ENCODE measurements at regions not wholly inside any gene's neighbourhood (a gene's known extent, or its start where the extent isn't known, plus 50 kb on each side); places are given as distances from the start of the nearest gene placed in this dataset.
"Not testable (repeated sequence)": the region's sequence is repeated elsewhere in the genome, so short reads cannot be mapped to it uniquely, and the experiment has no call there.

DNA sequence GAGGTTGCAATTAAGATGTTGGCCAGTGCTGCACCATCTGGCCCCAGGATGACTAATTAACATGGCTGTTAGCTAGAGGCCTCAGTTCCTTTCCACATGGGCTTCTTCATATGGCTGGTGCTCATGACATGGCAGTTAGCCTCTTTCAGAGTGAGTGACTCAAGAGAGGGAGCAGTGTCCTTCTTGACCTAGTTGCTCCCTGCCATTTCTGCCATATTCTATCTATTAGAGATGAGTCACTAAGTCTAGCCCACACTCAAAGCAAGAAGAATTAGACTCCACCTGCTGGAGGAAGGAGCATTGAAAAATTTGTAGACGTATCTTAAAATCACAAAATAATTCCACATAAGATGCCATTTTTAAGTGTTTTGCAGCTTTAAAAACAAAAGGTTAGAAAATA lies 651.2 kb upstream of the CCNG1 start:
- DNase-seq (ENCODE audit: low spot score): no peak

DNA sequence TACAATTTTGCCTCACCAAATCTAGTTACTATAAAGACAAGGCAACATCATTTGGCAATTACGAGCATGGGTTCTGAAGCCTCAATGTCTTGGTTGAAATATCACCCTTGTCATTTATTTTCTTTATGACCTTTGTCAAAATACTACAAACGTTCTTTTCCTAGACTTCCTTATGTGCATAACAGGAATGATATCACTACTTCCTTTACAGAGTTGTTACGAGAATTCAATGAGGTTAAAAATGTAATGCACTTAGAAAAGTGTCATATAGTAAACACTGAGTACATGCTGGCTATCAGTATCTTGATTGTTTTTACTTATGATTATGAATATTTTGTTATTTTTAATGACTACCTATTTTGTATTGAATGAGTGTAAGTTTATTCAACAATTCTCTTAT lies 640.9 kb upstream of the CCNG1 start:
- no peak for DNase-seq (ENCODE audit: low spot score)

DNA sequence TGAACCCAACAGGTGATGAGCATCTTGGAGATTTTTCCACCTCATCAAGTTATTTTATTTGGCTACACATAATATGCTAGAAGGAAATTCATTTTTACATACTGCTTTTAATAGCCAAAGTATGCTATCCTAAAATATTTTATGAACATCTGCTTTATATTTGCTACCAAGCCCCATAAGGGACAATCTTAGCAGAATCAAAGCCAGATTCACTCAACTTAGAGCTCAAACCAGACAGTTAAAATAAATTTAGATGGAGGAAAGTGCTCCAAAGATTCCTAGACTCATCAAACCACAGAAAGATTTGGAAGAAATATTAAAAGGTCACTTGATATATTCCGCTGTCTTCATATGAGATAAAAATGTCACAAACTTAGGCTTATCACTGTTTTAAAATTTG lies 637.1 kb upstream of the CCNG1 start:
- no peak for DNase-seq (ENCODE audit: low spot score)

DNA sequence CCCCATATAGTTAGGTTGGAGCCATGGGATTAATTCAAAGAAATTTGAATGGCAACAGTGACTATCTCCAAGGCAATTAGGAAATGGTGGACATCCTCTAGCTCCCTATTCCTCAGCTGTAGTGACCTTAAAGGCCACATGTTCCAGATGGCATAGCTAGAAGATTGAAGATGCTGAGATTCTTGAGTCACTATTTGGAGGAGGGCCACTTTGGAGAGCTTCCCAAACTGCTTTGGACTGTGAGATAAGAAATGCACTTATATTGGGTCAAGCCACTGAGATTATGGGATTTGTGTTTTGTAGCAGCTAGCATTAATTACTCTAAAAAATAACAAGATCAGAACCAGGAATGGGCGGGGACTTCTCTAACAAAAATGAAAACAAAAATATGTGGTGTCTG lies 636.2 kb upstream of the CCNG1 start:
- DNase-seq (ENCODE audit: low spot score): no peak

DNA sequence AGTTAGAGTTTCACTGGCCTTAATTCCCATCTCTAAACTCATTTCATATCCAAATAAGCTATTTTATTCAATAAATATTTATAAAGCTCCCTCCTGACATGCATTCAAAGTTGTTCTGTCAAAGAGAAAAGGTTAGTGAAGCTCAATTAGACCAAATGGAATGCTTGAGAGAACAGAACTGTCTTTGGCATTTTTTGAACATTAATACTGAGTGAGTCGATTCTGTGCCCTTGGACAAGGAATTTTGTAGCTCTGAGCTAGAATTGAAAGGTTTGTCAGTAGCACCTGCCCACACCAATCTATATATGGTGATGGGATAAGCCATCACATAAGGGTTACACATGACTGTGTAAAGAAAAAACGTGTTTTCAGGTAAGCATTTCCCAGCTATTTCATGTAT lies 631.2 kb upstream of the CCNG1 start:
- no peak for DNase-seq (ENCODE audit: low spot score)

DNA sequence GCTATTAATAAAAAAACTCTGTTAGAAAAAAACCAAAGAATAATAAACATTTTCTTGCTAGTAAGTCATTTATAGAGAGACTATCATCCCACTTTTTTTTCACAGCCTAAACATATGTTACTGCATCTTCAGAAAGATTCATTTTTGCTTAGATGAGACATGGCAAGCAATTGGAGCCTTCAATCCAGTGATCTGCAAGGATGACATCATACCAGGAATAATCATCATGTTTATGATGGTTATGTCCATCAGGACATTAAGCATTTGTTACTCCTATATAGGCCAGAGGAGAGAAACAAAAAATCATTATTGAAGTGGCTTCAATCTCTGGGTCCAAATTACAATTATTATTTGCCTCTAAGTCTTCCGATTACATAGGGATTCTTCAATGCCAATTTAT lies 626.3 kb upstream of the CCNG1 start:
- no peak for DNase-seq (ENCODE audit: low spot score)

DNA sequence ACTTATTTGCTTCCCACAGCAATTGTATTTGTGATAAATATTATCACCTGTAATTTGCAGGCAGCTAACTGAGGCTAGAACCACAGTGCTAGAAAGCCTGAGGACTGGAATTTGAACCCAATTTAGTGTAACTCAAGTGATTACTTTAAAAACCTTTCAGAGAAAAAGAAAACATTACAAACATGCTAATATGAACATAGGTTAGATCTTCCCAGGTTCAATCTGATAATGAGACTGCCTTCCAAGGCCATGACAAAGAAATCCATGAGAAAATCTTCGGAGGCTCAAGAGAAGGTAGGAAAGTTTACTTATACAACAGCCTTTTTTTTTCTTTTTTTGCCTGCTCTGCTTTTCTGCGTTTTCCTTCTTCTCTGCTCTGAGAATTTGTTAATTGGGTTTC lies 620.6 kb upstream of the CCNG1 start:
- DNase-seq (ENCODE audit: low spot score): no peak

DNA sequence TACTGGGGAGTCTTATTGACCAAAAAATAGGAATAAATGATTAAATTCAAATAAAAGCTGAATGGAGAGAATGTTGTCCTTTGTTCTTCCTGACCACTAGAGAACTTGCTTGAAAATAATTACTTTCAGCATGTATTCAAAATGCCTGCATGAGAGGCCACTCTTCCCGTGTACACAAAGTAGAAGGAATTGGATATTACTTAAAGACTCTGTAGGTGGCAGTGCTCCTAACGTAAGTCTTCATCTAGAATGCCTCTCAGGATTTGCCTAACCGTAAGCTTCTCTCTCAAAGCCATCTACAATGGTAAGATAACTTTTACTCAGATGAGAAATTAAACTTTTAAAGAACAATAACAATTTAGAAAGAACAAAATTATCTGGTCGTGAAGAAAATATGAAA lies 620.0 kb upstream of the CCNG1 start:
- DNase-seq (ENCODE audit: low spot score): no peak

DNA sequence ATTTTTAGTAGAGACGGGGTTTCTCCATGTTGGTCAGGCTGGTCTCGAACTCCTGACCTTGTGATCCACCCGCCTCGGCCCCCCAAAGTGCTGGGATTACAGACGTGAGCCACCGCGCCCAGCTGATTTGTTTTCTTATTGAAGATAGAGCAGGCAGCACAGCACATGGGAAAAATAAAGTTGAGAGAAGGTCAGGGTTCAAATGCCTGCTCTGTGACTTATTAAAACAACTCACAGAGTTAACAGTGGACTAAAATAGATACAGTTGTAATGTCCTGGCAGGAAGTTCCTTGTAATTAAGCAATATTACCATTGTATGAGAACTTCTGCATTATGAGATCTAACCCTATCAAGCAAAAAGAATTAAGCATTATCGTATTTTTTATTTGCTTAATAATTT lies 615.7 kb upstream of the CCNG1 start:
- DNase-seq (ENCODE audit: low spot score): not testable (repeated sequence)

DNA sequence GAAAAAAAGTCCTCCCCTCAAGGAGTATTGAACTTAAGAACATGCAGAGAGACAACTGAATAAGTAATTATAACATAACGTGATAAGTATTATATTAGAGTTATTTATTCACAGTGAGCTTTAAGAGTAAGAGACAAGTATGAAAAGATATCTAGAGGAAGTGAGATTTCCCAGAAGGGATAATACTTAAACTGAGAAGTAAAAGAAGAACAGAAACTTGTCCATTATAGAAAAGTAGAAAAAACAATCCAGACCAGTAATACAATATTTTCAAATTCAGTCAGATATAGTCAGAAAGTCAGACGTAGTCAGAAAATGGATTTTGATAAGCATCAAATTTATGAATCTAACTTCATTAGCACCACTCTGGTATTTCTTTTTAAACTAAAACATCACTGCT lies 613.0 kb upstream of the CCNG1 start:
- no peak for DNase-seq (ENCODE audit: low spot score)

DNA sequence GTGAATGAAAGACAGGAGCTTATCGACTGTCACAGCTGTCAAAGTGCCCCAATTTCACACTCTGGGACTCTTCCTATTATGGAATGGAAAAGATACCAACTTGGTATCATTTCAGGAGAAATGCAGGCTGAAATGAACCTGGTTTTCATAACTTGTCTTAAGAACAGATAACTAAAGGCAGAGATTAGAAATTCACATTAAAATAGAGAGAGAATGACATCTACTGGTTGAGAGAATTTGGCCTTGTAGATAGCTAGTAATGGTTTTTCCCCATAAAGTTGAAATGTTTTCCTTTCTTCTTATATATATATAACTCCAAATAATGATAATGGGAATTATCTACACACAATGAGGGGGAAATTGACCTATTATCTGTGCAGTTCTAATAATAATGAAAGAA lies 600.2 kb upstream of the CCNG1 start:
- no peak for DNase-seq (ENCODE audit: low spot score)

DNA sequence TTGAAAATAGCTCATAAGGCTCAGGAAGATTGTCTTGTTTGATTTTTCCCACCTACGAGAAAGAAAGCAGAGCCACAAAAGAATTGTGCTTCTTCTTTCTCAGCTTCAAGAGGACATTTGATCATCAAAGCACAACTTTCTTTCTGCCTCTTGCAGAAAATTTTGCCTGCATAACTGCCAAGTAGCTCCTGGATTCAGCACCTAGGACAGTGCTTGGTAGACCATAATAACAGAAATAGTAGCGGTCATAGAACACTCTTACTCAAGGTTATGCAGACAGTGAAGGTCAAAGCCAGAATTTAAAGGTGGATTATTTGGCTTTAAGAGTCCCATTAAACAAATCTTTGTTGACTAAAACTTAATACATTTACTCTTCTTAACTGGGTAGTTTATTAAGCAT lies 594.7 kb upstream of the CCNG1 start:
- no peak for DNase-seq (ENCODE audit: low spot score)

DNA sequence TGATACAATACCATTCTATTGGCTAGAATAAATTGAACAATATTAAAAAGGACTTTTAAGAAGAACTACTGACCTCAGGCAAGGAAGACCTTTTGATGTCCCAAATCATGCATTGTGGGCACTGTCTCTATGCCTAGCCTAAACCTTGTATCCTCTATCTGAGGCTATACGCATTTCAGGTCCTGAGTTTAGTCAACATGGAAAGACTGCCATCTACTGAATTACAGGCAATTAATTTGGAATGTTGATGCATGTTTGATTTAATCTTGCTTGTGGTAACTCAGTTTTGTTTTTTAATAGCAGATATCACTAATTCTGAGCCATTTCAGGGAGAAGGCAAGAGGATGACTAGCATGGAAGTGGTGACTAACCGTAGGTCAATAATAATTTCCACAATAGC lies 585.3 kb upstream of the CCNG1 start:
- DNase-seq (ENCODE audit: low spot score): no peak

DNA sequence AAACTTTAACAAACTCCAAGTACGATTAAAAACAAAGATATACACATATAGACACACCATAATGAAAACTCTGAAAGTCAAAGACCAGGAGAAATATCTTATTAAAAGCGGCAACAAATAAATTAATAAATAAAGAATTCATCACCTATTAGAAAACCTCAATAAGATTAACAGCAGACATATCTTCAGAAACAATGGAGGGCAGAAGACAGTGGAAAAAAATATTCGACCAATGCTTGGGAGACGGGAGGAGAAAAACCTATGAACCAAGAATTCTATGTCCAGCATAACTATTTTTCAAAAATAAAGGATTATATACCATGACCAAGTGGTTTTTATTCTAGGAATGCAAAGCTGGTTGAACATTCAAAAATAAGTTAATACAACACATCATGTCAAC lies 578.6 kb upstream of the CCNG1 start:
- DNase-seq (ENCODE audit: low spot score): no peak

DNA sequence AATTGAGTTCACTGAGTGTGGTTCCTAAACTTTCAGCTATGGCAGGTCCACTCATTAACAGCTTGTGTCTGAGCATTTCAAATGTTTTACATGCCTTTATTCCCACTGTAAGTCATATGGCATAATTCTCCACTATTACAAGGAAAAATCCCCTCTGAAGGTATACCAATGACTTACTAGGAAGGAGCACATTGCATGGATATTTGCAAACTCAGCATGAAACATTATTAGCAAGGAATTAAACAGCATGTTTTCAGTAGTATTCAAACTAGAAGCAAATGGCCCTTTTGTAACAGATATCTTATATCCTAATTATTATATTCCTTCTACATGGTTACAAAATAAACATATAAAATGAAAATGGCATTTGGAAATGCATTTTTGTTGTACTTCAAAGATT lies 566.4 kb upstream of the CCNG1 start:
- no peak for DNase-seq (ENCODE audit: low spot score)

DNA sequence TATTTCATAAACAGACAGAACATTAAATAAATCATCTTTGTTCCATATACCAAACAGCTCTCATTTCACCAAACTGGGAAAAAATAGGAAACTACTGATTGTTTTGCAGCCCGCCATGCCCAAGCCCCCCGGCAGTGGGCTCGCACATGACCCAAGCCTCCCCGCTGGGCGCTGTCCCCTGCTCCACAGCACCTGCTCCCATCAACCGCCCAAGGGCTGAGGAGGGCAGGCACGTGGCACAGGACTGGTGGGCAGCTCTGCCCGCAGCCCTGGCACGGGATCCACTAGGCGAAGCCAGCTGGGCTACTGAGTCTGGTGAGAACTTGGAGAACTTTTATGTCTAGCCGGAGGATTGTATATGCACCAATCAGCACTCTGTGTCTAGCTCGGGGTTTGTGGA lies 554.8 kb upstream of the CCNG1 start:
- no peak for DNase-seq (ENCODE audit: low spot score)

DNA sequence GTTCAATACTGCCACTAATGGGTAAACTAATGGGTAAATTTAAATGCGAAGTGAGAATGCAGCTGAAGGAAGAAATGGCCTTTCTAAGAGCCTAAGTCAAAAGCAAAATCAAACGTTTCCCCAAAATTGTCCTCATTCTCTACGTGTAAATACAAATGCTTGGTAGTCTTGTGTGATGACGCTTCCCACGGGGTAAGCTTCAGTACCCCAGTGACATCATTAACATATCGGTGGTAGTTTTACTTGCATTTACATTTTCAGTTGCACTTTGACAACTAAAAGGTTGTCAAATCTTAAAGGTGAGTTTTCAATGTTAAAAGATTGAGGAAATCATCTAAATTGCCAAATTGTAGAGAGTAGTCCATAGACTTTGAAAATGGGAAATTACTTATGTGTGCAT lies 550.7 kb upstream of the CCNG1 start:
- DNase-seq (ENCODE audit: low spot score): no peak

DNA sequence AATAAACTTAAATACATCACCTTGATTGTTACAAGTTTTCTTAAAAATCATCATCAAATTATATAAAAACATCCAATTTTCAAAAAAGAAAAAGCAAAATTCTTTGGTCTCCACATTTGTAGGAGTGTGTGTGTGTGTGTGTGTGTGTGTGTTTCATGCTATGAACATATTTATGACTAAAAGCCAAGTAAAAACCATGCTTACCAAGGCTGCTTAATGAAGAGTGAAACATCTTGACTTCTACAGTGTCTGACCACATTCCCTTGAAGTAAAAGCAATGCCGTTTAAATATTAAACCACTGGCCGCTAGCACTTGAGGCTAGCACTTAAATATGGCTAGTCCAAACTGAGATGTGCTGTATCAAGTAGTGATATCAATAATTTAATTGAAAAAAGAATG lies 549.1 kb upstream of the CCNG1 start:
- DNase-seq (ENCODE audit: low spot score): no peak

DNA sequence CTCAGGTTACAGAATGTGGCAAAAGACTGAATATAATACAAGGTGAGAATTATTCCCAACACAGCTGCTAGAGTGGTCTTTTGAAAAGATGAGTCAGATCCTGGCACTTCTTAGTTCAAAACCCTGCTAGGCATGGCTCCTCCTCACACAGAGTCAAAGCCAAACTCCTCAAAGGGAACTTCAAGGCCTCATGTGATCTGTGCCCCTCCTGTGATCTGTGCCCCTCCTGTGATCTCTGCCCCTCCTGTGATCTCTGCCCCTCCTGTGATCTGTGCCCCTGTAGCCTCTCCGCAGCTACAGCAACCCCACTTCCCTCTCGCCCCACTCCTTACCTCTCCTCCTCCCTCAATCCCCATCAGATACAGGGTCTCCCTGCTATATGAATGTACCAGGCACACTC lies 525.5 kb upstream of the CCNG1 start:
- no peak for DNase-seq (ENCODE audit: low spot score)

DNA sequence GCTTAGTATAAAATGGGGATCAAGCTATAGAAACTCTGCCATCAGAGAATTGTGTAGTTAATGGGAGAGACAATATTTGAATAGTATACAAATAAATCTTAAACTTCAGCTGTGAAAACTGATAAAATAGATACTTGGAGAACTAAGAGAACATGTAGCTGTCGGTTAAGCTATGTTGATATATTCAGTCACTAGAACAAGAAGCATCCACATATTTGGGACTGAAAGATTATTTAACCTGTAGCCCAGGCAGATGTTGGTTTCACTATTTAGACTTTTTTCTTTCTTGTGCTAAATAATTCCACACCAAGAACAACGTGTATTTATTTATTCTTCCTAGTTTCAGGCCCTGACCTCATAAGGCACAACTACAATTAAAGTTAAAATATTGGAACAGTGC lies 521.0 kb upstream of the CCNG1 start:
- DNase-seq (ENCODE audit: low spot score): no peak

DNA sequence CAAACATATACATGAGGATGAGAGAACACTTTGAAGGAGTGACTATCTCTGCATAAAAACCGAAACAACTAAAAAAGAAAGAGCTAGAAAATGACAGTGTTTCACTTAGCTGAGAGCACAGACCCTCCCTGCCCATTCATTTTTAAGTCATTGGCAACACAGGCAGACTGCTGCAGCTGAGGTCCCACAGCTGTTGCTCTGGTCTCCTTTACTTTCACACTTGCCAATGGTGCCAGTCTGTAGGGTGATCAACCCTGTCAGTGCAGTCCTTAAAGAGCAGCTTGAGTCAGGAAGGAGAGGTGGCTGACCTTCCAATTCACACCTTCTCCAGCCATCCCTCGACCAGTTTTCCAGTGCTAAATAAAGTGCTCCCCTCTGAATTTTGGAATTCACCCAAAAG lies 508.3 kb upstream of the CCNG1 start:
- no peak for DNase-seq (ENCODE audit: low spot score)

DNA sequence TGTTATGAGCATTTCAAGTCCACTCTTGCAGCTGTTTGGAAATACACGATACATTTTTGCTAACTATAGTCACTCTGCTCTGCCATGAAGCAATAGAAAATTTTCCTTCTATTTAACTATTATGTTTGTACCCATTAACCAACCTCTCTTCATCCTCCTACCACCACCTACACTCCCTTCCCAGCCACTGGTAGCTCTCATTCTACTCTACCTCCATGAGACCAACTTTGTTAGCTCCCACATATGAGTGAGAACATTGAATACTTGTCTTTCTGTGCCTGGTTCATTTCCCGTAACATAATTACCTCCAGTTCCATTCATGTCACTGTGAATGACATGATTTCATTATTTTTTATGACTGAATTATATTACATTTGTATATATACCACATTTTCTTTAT lies 505.9 kb upstream of the CCNG1 start:
- DNase-seq (ENCODE audit: low spot score): no peak

DNA sequence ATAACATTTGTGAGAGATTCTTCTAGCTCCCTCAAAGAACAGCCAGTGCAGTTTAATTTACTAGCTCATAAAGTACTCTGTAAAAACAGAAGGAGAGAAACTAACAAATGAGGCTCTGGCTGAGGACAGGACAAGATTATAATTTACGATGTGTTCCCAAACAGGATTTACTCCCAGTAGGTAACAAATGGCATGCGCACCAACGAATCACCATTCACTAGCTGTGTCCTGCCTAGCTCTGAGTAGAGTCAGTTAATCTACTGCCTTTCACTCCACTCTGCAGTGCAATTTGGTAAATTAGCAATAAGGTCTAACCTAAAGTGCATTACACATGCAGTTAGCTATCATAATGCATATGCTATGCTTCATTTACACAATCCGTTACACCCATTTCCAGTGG lies 497.4 kb upstream of the CCNG1 start:
- DNase-seq (ENCODE audit: low spot score): no peak

DNA sequence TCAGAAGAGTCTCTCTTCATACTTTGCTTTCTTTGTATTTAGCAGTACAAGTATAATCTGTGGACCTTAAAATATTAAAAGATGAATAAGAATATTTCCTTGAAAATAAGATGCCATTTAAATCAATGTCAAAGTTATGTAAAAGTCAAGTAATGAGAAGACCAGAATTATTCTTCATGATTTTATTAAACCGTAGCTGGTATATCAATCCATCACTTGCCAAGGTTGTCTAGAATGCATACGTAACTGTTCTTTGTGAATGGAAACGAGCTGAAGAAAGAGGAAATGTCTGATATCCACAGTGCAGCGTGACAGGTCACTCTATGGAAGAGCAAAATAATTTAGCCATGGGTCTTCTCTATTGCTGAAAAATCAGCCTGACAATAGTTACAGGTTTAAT lies 488.7 kb upstream of the CCNG1 start:
- no peak for DNase-seq (ENCODE audit: low spot score)

DNA sequence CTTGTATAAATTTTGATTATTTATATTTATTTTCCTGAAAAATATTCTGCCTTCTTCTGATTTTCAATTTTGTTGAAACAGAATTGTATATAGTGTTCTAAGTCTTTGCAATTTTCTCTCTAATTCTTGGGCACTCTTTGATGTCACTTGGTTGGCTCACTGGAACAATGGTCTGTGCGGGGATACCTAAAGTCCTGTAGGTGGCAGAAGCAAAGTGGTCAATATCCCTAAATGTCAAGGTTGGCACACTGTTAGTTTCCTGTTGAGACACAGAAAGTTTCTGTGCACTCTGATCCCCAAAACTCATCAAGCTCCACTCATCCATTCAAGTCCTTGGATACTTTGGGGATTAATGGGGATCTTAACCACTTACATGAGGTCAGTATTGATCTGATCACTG lies 480.8 kb upstream of the CCNG1 start:
- no peak for DNase-seq (ENCODE audit: low spot score)
